ENCODE measurements at regions not wholly inside any gene's neighbourhood (a gene's known extent, or its start where the extent isn't known, plus 50 kb on each side); places are given as distances from the start of the nearest gene placed in this dataset.

GRCh38 chr16:60815033-60815432 is 1221.2 kb downstream of the CDH8 start:
- TF ChIP-seq POLR2A (IDR thresholded peaks at IDR 0.05; ENCODE audit: low read length) = no peak
- TF ChIP-seq GATA1 (IDR thresholded peaks at IDR 0.05; ENCODE audit: low read depth, low read length) = no peak
